CD14-positive monocyte (primary cell): ENCODE measurements at regions not wholly inside any gene's neighbourhood (a gene's known extent, or its start where the extent isn't known, plus 50 kb on each side); places are given as distances from the start of the nearest gene placed in this dataset.
"Not testable (repeated sequence)": the region's sequence is repeated elsewhere in the genome, so short reads cannot be mapped to it uniquely, and the experiment has no call there.

Source experiments
- DNase-seq, 3 donors: peaks; one replicate each; pipeline ENCODE4 v3.0.0-alpha.2; 2011 to 2022
- H2AFZ ChIP-seq: 2 replicates; pipeline ENCODE4 v1.6.0; 2012; ENCODE audit warnings: mild to moderate bottlenecking, low read depth, low read length, inconsistent platforms; ENCODE audit not compliant: insufficient read depth, poor library complexity, severe bottlenecking
- H3K27ac ChIP-seq, 2 donors: 1 replicate in 1 of 2; 2 replicates in 1 of 2; pipeline ENCODE4 v1.5.1; 2012 to 2013; ENCODE audit warnings: low read length in 2 of 2, control low read depth in 1 of 2, inconsistent platforms in 1 of 2, low read depth in 1 of 2, mild to moderate bottlenecking in 1 of 2
- H3K27me3 ChIP-seq, 2 donors: one replicate each; pipeline versions ENCODE4 v1.6.0 to v1.6.1; 2011 to 2013; ENCODE audit warnings: low read length in 2 of 2; ENCODE audit not compliant: control insufficient read depth in 2 of 2, insufficient read depth in 2 of 2
- H3K36me3 ChIP-seq, 2 donors: replicated peaks in 1 of 2; 1 replicate in 1 of 2; 2 replicates in 1 of 2; pipeline versions ENCODE4 v1.5.1 to v1.6.1; 2012 to 2013; ENCODE audit warnings: low read length in 2 of 2, control low read depth in 1 of 2, inconsistent platforms in 1 of 2, mild to moderate bottlenecking in 1 of 2; ENCODE audit not compliant: insufficient read depth in 2 of 2, control insufficient read depth in 1 of 2
- H3K4me1 ChIP-seq, 2 donors: 1 replicate in 1 of 2; 2 replicates in 1 of 2; pipeline versions ENCODE4 v1.5.1 to v1.6.1; 2012 to 2013; ENCODE audit warnings: low read length in 2 of 2, control low read depth in 1 of 2, inconsistent platforms in 1 of 2, mild to moderate bottlenecking in 1 of 2, moderate library complexity in 1 of 2; ENCODE audit not compliant: insufficient read depth in 2 of 2, control insufficient read depth in 1 of 2
- H3K4me2 ChIP-seq: replicated peaks from 2 replicates; pipeline ENCODE3; 2012; ENCODE audit warnings: low read length, moderate library complexity, mild to moderate bottlenecking; ENCODE audit not compliant: poor library complexity, severe bottlenecking; ENCODE audit errors: extremely low read depth
- H3K4me3 ChIP-seq, 3 experiments: fragments of 200-600 bp in 1 of 3; sonication (generic) in 1 of 3; replicated peaks in 1 of 3; 1 replicate in 2 of 3; 2 replicates in 1 of 3; pipeline ENCODE4 v1.5.1; 2011 to 2013; ENCODE audit warnings: low read length in 3 of 3, mild to moderate bottlenecking in 3 of 3, control low read depth in 2 of 3, low read depth in 2 of 3, inconsistent platforms in 1 of 3, moderate library complexity in 1 of 3
- H3K79me2 ChIP-seq: 2 replicates; pipeline ENCODE4 v1.6.0; 2012; ENCODE audit warnings: mild to moderate bottlenecking, control low read depth, inconsistent platforms, low read length, moderate library complexity; ENCODE audit not compliant: insufficient read depth
- H3K9ac ChIP-seq: 2 replicates; pipeline ENCODE4 v1.6.0; 2017; ENCODE audit warnings: low read length, mild to moderate bottlenecking; ENCODE audit not compliant: insufficient read depth, poor library complexity, severe bottlenecking
- H3K9me3 ChIP-seq, 2 donors: replicated peaks in 1 of 2; 1 replicate in 1 of 2; 2 replicates in 1 of 2; pipeline versions ENCODE4 v1.5.1 to v1.6.1; 2012 to 2013; ENCODE audit warnings: low read length in 2 of 2, control low read depth in 1 of 2; ENCODE audit not compliant: control insufficient read depth in 1 of 2, insufficient read depth in 1 of 2
- H4K20me1 ChIP-seq: 2 replicates; pipeline ENCODE4 v1.6.0; 2012; ENCODE audit warnings: mild to moderate bottlenecking, low read length, control low read depth, moderate library complexity; ENCODE audit not compliant: insufficient read depth
- H3K27ac Mint-ChIP-seq, 7 donors: one replicate each; pipeline ENCODE4 v1.8.0; 2020; ENCODE audit warnings: mild to moderate bottlenecking in 7 of 7, mixed read lengths in 7 of 7, moderate library complexity in 6 of 7, inconsistent platforms in 2 of 7
- H3K27me3 Mint-ChIP-seq, 3 donors: one replicate each; pipeline ENCODE4 v1.8.0; 2021 to 2022; ENCODE audit warnings: low read depth in 3 of 3, mild to moderate bottlenecking in 3 of 3, mixed read lengths in 3 of 3, moderate library complexity in 3 of 3, inconsistent platforms in 1 of 3
- H3K36me3 Mint-ChIP-seq, 2 donors: one replicate each; pipeline ENCODE4 v1.8.0; 2020; ENCODE audit warnings: mixed read lengths in 2 of 2, inconsistent platforms in 1 of 2, mild to moderate bottlenecking in 1 of 2
- H3K4me1 Mint-ChIP-seq: one replicate; pipeline ENCODE4 v1.8.0; 2020; ENCODE audit warnings: mild to moderate bottlenecking, mixed read lengths
- H3K4me3 Mint-ChIP-seq, 2 donors: one replicate each; pipeline ENCODE4 v1.8.0; 2020; ENCODE audit warnings: mild to moderate bottlenecking in 2 of 2, mixed read lengths in 2 of 2, moderate library complexity in 1 of 2
- H3K9me3 Mint-ChIP-seq, 7 donors: one replicate each; pipeline ENCODE4 v1.8.0; 2020 to 2022; ENCODE audit warnings: mixed read lengths in 7 of 7, mild to moderate bottlenecking in 6 of 7, moderate library complexity in 6 of 7, inconsistent platforms in 2 of 7
- WGBS: methylation state at CpG from one replicate; pipeline ENCODE4 v1.1.5; 2013; ENCODE audit warnings: missing lambda C conversion rate; ENCODE audit not compliant: insufficient coverage; 5-methylcytosine and 5-hydroxymethylcytosine counted together
- intact Hi-C, 2 donors: fragments of 100-400 bp; cut with micrococcal nuclease; formaldehyde crosslinking; loops; one replicate each; pipeline versions ENCODE4 v1.15.0 to v1.15.1; 2023
- TF ChIP-seq, protein P1 (sequence below): fragments of 200-600 bp; IDR thresholded peaks from one replicate; pipeline ENCODE4 v1.8.0; 2022; ENCODE audit warnings: antibody characterized with exemption, mild to moderate bottlenecking

DNA sequence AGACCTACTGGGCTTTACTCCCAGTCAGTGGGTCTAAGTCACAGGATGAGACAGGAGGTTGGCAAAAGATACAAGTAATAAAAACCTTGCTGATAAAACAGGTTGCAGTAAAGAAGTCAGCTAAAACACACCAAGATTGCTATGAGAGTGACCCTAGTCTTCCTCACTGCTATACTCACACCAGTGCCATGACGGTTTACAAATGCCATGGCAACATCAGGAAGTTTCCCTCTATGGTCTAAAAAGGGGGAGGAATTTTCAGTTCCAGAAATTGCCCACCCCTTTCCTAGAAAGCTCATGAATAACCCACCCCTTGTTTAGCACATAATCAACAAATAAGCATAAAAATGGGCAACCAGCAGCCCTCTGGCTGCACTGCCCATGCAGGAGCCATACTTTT is 966.7 kb upstream of the ROBO1 start:
- Mint-ChIP-seq H3K27ac (no peak overlapping the region), H3K4me3 (no peak overlapping the region), H3K4me1 (peaks cover 11% of the 10 kb centered on the region), H3K9me3 (peaks cover 0 to 8% (median 2%) of the 10 kb centered on the region in 7 donors), H3K27me3 (no peaks in the 10 kb centered on the region), H3K36me3 (no peaks in the 10 kb centered on the region)
- Histone ChIP-seq H3K4me3 (no peak overlapping the region), H3K79me2 (no peaks in the 10 kb centered on the region), H2AFZ (no peak overlapping the region), H3K36me3 (no peaks in the 10 kb centered on the region), H3K9me3 (peaks cover 0 to 6% of the 10 kb centered on the region in 2 donors), H4K20me1 (no peaks in the 10 kb centered on the region), H3K27ac (no peak overlapping the region), H3K4me2 (no peak overlapping the region), H3K27me3 (no peaks in the 10 kb centered on the region), H3K9ac (no peak overlapping the region), H3K4me1 (no peaks in the 10 kb centered on the region)
- WGBS = no CpG with 5 or more reads among the region's 1 CpG
- intact Hi-C loops = no loop called here
- DNase-seq = no peak
- TF ChIP-seq, protein P1, sequence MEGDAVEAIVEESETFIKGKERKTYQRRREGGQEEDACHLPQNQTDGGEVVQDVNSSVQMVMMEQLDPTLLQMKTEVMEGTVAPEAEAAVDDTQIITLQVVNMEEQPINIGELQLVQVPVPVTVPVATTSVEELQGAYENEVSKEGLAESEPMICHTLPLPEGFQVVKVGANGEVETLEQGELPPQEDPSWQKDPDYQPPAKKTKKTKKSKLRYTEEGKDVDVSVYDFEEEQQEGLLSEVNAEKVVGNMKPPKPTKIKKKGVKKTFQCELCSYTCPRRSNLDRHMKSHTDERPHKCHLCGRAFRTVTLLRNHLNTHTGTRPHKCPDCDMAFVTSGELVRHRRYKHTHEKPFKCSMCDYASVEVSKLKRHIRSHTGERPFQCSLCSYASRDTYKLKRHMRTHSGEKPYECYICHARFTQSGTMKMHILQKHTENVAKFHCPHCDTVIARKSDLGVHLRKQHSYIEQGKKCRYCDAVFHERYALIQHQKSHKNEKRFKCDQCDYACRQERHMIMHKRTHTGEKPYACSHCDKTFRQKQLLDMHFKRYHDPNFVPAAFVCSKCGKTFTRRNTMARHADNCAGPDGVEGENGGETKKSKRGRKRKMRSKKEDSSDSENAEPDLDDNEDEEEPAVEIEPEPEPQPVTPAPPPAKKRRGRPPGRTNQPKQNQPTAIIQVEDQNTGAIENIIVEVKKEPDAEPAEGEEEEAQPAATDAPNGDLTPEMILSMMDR = no peak

DNA sequence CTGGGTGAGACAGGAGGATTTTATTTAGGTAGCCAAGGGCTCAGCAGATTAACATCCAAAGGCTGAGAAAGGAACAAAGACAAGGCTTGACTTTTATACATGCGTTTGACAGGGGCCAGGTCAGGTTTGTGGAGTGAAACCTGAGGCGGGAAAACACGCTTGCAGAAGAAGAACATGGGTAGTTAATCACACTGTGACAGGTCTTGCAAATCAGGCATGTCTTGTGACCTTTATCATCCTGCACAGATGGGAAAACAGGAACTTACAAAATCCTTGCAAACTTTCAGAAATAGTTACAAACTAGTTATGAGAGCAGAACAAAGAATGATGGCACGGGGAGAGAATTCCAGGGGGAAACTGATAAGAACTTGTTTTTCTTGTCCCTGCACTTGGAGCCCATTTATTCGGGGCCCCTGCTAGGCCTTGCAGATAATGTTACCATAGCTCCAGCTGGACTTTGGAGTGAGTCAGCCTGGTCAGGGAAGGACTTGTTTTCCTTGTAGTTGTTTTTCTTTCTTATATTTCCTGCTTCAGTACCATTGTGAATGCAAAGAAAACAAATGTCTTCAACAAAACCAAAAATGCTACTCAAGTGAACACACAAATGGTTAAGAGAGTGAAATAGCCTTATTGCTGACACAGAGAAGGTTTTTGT is 965.9 kb upstream of the ROBO1 start:
- H3K27ac Mint-ChIP-seq = no peak overlapping the region

DNA sequence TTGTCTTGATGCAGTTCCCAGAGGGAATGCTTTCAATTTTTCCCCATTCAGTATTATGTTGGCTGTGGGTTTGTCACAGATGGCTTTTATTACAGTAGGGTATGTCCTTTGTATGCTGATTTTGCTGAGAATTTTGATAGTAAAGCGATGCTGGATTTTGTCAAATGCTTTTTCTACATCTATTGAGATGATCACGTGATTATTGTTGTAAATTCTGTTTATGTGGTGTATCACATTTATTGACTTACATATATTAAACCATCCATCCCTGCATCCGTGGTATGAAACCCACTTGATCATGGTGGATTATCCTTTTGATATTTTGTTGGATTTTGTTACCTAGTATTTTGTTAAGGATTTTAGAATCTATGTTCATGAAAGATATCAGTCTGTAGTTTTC is 959.8 kb upstream of the ROBO1 start:
- DNase-seq, H4K20me1 ChIP-seq, H3K27ac Mint-ChIP-seq, H3K4me3 Mint-ChIP-seq, H3K36me3 ChIP-seq, H2AFZ ChIP-seq, H3K27me3 ChIP-seq, H3K79me2 ChIP-seq, H3K9ac ChIP-seq, H3K4me1 ChIP-seq, H3K36me3 Mint-ChIP-seq, H3K27me3 Mint-ChIP-seq, H3K4me2 ChIP-seq, H3K4me1 Mint-ChIP-seq, H3K27ac ChIP-seq, H3K9me3 Mint-ChIP-seq, intact Hi-C loops, H3K4me3 ChIP-seq, H3K9me3 ChIP-seq: not testable (repeated sequence)
- no CpG with 5 or more reads among the region's 3 CpGs for WGBS

More for the DNA sequence above, 965.9 kb upstream of the ROBO1 start:
- Mint-ChIP-seq H3K36me3 (no peaks in the 10 kb centered on the region), H3K4me3 (no peak overlapping the region), H3K27me3 (no peaks in the 10 kb centered on the region), H3K9me3 (peaks cover 0 to 5% (median 2%) of the 10 kb centered on the region in 7 donors), H3K4me1 (peaks cover 11% of the 10 kb centered on the region)
- no peak overlapping the region for H3K9ac ChIP-seq
- no peak overlapping the region for H3K4me3 ChIP-seq
- intact Hi-C loops = no loop called here
- no peaks in the 10 kb centered on the region for H3K9me3 ChIP-seq
- WGBS = 0% methylated on average over 2 of the region's 5 CpGs
- no peaks in the 10 kb centered on the region for H3K36me3 ChIP-seq
- H4K20me1 ChIP-seq = no peaks in the 10 kb centered on the region
- peak in 1 of 3 donors; percentile 9 for DNase-seq
- H2AFZ ChIP-seq = no peak overlapping the region
- TF ChIP-seq, protein P1 = no peak
- no peaks in the 10 kb centered on the region for H3K79me2 ChIP-seq
- no peaks in the 10 kb centered on the region for H3K27me3 ChIP-seq
- no peaks in the 10 kb centered on the region for H3K4me1 ChIP-seq
- no peak overlapping the region for H3K4me2 ChIP-seq
- H3K27ac ChIP-seq = no peak overlapping the region
